Stimulated activated memory B cell treated with anti-CD40 and anti-IgM and Interleukin-4, amounts not matched to agents 10 μg/mL and 1 μg/mL and 100 μg/mL, for 72 hours (primary cell): ENCODE measurements at regions not wholly inside any gene's neighbourhood (a gene's known extent, or its start where the extent isn't known, plus 50 kb on each side); places are given as distances from the start of the nearest gene placed in this dataset.
"Not testable (repeated sequence)": the region's sequence is repeated elsewhere in the genome, so short reads cannot be mapped to it uniquely, and the experiment has no call there.

ENCODE experiments used
- ATAC-seq: fragments of 150-1000 bp; cut with Tn5 transposase; 2 replicates; pipeline ENCODE4 v1.10.0; 2021
- H3K27ac Mint-ChIP-seq: one replicate; pipeline ENCODE4 v1.8.0; 2022; ENCODE audit warnings: mild to moderate bottlenecking, mixed read lengths
- H3K27me3 Mint-ChIP-seq: one replicate; pipeline ENCODE4 v1.8.0; 2022; ENCODE audit warnings: mixed read lengths
- H3K36me3 Mint-ChIP-seq: one replicate; pipeline ENCODE4 v1.8.0; 2022; ENCODE audit warnings: mixed read lengths
- H3K4me1 Mint-ChIP-seq: one replicate; pipeline ENCODE4 v1.8.0; 2022; ENCODE audit warnings: mixed read lengths
- H3K4me3 Mint-ChIP-seq: one replicate; pipeline ENCODE4 v1.8.0; 2022; ENCODE audit warnings: mild to moderate bottlenecking, moderate library complexity, mixed read lengths
- H3K9me3 Mint-ChIP-seq: one replicate; pipeline ENCODE4 v1.8.0; 2022; ENCODE audit warnings: mixed read lengths

DNA sequence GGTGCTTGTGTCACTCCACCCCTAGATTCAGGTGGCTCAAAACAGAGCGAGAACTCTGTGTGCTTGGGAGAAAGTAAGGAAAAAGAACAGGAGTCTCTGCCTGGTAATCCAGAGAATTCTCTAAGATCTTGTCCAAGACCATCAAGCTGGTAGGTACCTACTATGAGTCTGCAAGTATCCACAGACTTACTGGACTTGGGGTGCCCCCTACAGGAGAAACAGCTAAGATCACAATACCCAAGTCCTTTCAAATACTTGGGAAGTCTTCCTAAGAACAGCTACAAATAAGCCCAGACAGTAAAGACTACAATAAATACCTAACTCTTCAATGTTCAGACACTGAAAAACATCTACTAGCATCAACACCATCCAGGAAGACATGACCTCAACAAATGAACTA, 1143.6 kb upstream of the ACVR2A start:
- ATAC-seq, result no peak
- Mint-ChIP-seq H3K4me3 (no peak overlapping the region), H3K27ac (no peak overlapping the region), H3K36me3 (no peaks in the 10 kb centered on the region), H3K4me1 (no peaks in the 10 kb centered on the region), H3K27me3 (no peaks in the 10 kb centered on the region), H3K9me3 (peaks cover 20% of the 10 kb centered on the region)

DNA sequence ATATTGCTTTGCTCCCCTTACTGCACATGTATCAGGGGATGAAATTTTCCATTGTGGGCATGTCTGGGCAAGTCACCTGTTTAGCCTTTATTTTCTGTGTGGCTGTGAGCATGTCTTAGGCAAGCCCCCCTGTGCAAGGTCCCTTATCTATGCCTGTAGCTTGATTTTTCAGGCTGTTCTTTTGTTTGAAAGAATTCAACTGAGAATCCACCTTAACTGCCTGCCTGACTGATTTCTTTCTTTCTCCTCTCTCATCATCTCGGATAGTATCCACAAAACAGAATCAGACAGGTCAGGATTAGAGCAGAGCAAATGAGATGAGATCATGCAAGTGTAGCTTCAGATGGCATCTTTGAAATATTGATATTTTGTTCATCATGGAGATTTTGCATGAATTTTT, 1147.5 kb upstream of the ACVR2A start:
- no peaks in the 10 kb centered on the region for H3K36me3 Mint-ChIP-seq
- no peaks in the 10 kb centered on the region for H3K27me3 Mint-ChIP-seq
- H3K4me1 Mint-ChIP-seq, result no peaks in the 10 kb centered on the region

GRCh38 chr2:146696787-146697186, 1148.0 kb upstream of the ACVR2A start:
- not testable (repeated sequence) for H3K27me3 Mint-ChIP-seq, H3K9me3 Mint-ChIP-seq, H3K27ac Mint-ChIP-seq, H3K4me3 Mint-ChIP-seq, H3K36me3 Mint-ChIP-seq, ATAC-seq, H3K4me1 Mint-ChIP-seq

More for the DNA sequence above, 1147.5 kb upstream of the ACVR2A start:
- no peak overlapping the region for H3K4me3 Mint-ChIP-seq
- peaks cover 8% of the 10 kb centered on the region for H3K9me3 Mint-ChIP-seq
- no peak overlapping the region for H3K27ac Mint-ChIP-seq
- ATAC-seq, result no peak

DNA sequence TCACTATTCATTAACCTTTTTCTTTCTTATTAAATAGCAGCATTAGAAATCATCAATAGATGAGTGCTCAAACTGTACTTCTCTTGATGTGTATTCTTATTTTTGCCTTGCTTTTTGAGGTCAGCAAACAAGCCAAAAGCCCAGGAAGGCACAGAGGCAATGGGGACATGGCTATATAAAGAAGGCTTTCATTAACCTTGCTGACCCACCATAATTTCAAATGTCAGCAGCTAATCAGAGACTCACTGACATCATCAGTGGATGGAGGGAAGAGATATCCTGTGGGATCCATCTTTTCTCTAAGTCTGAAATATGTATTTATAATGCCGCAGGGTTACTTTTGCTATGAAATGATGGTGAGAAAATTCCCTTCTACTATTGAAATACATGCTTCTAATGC, 1162.8 kb upstream of the ACVR2A start:
- ATAC-seq, result no peak
- Mint-ChIP-seq H3K4me1 (no peaks in the 10 kb centered on the region), H3K36me3 (no peaks in the 10 kb centered on the region), H3K4me3 (no peak overlapping the region), H3K27me3 (no peaks in the 10 kb centered on the region), H3K9me3 (no peaks in the 10 kb centered on the region), H3K27ac (no peak overlapping the region)

DNA sequence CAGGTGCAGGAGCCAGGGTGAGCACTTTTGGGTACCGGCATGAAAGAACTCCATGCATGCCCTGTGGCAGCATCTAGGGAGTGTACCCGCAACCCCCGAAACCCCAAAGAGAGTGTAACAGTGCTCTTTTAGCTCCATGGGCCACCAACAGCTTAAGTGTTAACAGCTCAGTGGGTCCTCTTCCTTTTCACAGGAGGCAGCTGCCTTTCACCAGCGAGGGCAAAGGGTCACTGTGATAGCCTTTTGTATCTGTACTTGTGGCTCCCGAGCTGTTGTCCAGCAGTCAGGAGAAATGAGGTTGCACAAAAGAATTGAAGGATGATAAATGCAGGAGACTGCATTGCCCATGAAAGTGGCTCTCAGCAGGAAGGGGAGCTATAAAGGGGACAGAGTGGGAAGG, 1166.3 kb upstream of the ACVR2A start:
- no peaks in the 10 kb centered on the region for H3K9me3 Mint-ChIP-seq
- H3K36me3 Mint-ChIP-seq, result no peaks in the 10 kb centered on the region
- no peak overlapping the region for H3K4me3 Mint-ChIP-seq
- H3K4me1 Mint-ChIP-seq, result no peaks in the 10 kb centered on the region
- H3K27me3 Mint-ChIP-seq, result no peaks in the 10 kb centered on the region
- peak; percentile 36 for ATAC-seq
- no peak overlapping the region for H3K27ac Mint-ChIP-seq

DNA sequence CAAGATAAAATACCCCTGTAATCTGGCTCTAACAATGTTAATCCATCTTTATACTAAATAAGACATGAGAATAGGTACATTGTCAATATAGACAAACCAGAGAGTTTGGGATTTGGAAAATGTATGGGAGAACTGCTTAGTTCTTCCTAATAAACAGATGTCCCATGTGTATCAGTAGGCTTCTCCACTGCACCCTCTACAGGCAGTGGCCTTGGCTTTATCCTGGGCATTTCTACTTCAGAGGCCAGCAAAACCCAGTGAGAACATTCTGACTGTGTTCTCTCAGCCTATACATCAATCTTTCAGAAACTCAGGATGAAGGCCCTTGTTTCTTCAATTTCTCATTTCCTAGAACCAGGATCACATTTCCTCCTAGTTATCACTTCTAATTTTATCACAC, 1167.5 kb upstream of the ACVR2A start:
- Mint-ChIP-seq H3K36me3 (no peaks in the 10 kb centered on the region), H3K4me3 (no peak overlapping the region), H3K9me3 (no peaks in the 10 kb centered on the region), H3K4me1 (no peaks in the 10 kb centered on the region), H3K27ac (no peak overlapping the region), H3K27me3 (no peaks in the 10 kb centered on the region)
- ATAC-seq, result no peak

GRCh38 chr2:146669735-146670134, 1175.1 kb upstream of the ACVR2A start:
- ATAC-seq, result no peak
- Mint-ChIP-seq H3K4me3 (no peak overlapping the region), H3K36me3 (no peaks in the 10 kb centered on the region), H3K27ac (no peak overlapping the region), H3K4me1 (no peaks in the 10 kb centered on the region), H3K27me3 (no peaks in the 10 kb centered on the region), H3K9me3 (no peaks in the 10 kb centered on the region)

DNA sequence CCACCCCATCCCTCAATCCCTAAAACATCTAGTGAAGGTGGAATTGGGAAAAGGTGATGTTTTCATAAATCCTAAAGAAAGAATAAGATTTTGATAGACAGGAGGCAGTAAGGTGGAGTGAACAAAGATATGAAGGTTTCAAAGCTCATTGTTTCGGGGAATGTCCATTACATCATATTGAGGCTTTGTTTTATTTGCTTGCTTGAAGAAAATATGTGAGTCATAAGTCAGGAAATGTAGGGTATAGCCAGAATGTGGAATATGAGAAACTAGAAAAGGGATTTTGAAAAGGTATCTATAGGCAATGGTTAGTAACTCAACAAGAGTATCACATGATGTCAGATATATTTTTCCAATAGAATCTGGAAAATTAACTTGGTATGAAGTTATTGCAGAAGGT, 1178.5 kb upstream of the ACVR2A start:
- Mint-ChIP-seq H3K36me3 (no peaks in the 10 kb centered on the region), H3K9me3 (no peaks in the 10 kb centered on the region), H3K27ac (no peak overlapping the region), H3K4me3 (no peak overlapping the region), H3K27me3 (no peaks in the 10 kb centered on the region), H3K4me1 (no peaks in the 10 kb centered on the region)
- ATAC-seq, result no peak

DNA sequence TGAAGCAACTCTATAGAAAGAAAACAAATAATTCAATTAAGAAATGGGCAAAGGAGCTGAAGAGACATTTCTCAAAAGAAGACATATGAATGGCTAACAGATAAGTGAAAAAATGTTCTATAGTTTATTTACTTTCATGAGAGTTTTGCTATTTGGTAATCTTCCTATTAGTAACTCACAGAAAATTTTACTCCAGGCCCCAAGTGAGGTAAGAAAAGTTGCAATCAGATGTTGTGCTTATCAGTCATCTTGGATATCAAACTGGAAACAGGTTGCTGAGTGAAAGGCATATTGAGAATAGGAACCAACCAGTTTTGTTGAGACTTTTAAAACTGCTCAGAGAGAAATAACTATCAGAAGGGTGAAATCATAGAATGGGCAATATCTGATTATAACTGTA, 1179.0 kb upstream of the ACVR2A start:
- Mint-ChIP-seq H3K9me3 (no peaks in the 10 kb centered on the region), H3K27me3 (no peaks in the 10 kb centered on the region), H3K4me3 (no peak overlapping the region), H3K36me3 (no peaks in the 10 kb centered on the region), H3K27ac (no peak overlapping the region), H3K4me1 (no peaks in the 10 kb centered on the region)
- ATAC-seq, result no peak

- Mint-ChIP-seq H3K9me3 (no peaks in the 10 kb centered on the region), H3K27me3 (no peaks in the 10 kb centered on the region)
- ATAC-seq, result no peak
Observed at GRCh38 chr2:146661473-146662096, 1183.2 kb upstream of the ACVR2A start.

DNA sequence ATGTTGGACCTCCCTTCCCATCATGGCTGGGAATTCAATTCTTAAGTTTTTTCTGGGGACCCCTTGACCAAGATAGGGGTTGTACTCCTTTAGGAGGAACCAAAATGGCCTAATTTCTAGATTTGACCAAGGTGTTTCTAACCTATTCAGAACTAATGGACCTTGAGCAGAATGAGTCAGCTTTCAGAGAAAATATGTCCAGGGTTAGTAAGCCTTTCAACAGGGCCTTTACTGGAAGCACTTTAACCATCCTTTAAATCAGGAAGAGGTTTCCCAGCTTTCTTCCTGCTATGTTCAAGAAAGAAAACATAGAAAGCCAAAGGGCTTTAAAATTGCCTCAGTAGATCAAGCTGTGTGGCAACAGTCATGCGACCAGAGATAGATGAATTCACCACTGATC, 1184.9 kb upstream of the ACVR2A start:
- Mint-ChIP-seq H3K27me3 (no peaks in the 10 kb centered on the region), H3K4me1 (no peaks in the 10 kb centered on the region), H3K36me3 (no peaks in the 10 kb centered on the region), H3K4me3 (no peak overlapping the region), H3K27ac (no peak overlapping the region), H3K9me3 (no peaks in the 10 kb centered on the region)
- ATAC-seq, result no peak

More at GRCh38 chr2:146661473-146662096, 1183.2 kb upstream of the ACVR2A start:
- Mint-ChIP-seq H3K36me3 (no peaks in the 10 kb centered on the region), H3K27ac (no peak overlapping the region), H3K4me3 (no peak overlapping the region), H3K4me1 (no peaks in the 10 kb centered on the region)

GRCh38 chr2:146652311-146652710, 1192.5 kb upstream of the ACVR2A start:
- no peaks in the 10 kb centered on the region for H3K4me1 Mint-ChIP-seq
- ATAC-seq, result no peak
- no peak overlapping the region for H3K27ac Mint-ChIP-seq
- no peaks in the 10 kb centered on the region for H3K27me3 Mint-ChIP-seq
- H3K9me3 Mint-ChIP-seq, result peaks cover 2% of the 10 kb centered on the region
- H3K36me3 Mint-ChIP-seq, result no peaks in the 10 kb centered on the region
- no peak overlapping the region for H3K4me3 Mint-ChIP-seq

- Mint-ChIP-seq H3K4me1 (no peaks in the 10 kb centered on the region), H3K36me3 (no peaks in the 10 kb centered on the region), H3K27me3 (no peaks in the 10 kb centered on the region), H3K27ac (no peak overlapping the region), H3K9me3 (peaks cover 2% of the 10 kb centered on the region), H3K4me3 (no peak overlapping the region)
- ATAC-seq, result no peak
Observed at GRCh38 chr2:146651361-146651760, 1193.5 kb upstream of the ACVR2A start.

DNA sequence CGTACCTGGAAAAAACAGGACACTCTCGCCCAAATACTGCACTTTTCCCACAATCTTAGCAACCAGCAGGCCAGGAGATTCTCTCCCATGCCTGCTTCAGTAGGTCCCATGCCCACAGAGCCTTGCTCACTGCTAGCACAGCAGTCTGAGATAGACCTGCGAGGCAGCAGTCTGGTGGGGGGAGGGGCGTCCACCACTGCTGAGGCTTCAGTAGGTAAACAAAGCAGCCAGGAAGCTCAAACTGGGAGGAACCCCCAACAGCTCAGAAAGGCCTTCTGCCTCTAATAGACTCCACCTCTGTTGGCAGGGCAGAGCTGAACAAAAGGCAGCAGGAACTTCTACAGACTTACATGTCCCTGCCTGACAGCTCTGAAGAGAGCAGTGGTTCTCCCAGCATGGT, 1202.8 kb upstream of the ACVR2A start:
- no peaks in the 10 kb centered on the region for H3K4me1 Mint-ChIP-seq
- no peaks in the 10 kb centered on the region for H3K27me3 Mint-ChIP-seq
- no peak overlapping the region for H3K27ac Mint-ChIP-seq
- no peaks in the 10 kb centered on the region for H3K36me3 Mint-ChIP-seq
- ATAC-seq, result no peak
- peaks cover 10% of the 10 kb centered on the region for H3K9me3 Mint-ChIP-seq
- no peak overlapping the region for H3K4me3 Mint-ChIP-seq

DNA sequence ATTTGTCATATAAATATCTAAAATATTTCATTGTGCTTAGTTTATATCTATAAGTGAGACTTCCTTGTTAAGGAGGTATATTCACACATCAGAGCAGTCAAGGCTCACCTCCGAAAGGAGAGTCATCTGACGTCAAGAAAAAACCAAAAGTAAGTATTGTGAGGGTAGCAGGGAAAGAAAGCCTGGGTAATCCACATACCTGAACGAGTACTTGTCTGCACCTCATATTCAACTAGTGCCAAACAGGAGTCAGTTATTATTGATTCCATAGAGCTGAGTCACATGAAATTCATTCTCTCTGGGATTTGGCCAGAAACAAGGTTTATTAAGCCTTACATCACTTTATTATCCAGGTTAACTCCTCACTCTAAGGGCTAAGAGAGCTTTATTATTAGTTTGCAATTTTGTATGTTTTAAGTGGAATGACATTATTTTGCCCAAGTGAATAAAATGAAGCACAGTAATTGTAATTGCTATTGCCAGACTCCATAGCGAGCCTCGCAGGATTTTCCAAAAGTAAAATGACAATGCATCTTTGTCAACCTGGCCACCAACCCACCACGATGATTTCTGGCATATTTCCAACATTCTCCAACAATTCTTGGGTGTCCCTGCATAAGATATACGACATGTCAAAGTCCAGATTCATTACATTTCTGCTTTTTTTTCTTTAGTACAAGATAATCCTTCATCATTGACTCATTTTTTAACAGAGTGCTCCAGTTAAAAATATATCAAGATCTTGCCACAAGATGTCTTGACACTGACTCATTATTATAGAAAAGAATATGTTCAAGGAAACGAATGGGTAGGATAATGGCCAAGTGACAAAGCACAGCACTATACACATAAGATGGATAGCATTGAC, 1210.4 kb upstream of the ACVR2A start:
- Mint-ChIP-seq H3K27me3 (no peaks in the 10 kb centered on the region), H3K4me3 (no peak overlapping the region)

DNA sequence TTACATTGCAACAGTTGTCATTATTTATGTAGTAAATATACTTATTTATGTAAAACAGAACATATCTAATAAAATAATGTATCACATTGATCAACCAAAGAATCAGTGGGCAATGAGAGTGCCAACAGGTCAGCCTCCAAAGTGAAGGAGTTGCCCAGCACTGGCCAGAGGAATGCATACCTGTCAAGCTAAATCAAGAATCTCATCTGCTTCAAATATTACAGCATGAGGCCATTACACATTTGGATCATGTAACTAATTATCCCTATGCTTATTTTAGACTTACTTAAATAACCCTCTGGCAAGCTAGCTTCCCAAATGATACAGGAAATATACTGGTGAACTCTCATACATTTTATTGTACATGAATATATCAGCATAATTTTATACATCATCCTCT, 1211.7 kb upstream of the ACVR2A start:
- ATAC-seq, result no peak
- no peaks in the 10 kb centered on the region for H3K36me3 Mint-ChIP-seq
- no peak overlapping the region for H3K27ac Mint-ChIP-seq
- H3K4me3 Mint-ChIP-seq, result no peak overlapping the region
- no peaks in the 10 kb centered on the region for H3K9me3 Mint-ChIP-seq
- no peaks in the 10 kb centered on the region for H3K4me1 Mint-ChIP-seq
- no peaks in the 10 kb centered on the region for H3K27me3 Mint-ChIP-seq

More for the DNA sequence above, 1210.4 kb upstream of the ACVR2A start:
- no peaks in the 10 kb centered on the region for H3K36me3 Mint-ChIP-seq
- no peaks in the 10 kb centered on the region for H3K9me3 Mint-ChIP-seq
- H3K27ac Mint-ChIP-seq, result no peak overlapping the region
- no peaks in the 10 kb centered on the region for H3K4me1 Mint-ChIP-seq
- ATAC-seq, result no peak
